T-helper 1 cell (primary cell): ENCODE measurements at regions not wholly inside any gene's neighbourhood (a gene's known extent, or its start where the extent isn't known, plus 50 kb on each side); places are given as distances from the start of the nearest gene placed in this dataset.

Source experiments
- DNase-seq, 5 donors: peaks; one replicate each; pipeline ENCODE4 v3.0.0-alpha.2; 2012 to 2020

DNA sequence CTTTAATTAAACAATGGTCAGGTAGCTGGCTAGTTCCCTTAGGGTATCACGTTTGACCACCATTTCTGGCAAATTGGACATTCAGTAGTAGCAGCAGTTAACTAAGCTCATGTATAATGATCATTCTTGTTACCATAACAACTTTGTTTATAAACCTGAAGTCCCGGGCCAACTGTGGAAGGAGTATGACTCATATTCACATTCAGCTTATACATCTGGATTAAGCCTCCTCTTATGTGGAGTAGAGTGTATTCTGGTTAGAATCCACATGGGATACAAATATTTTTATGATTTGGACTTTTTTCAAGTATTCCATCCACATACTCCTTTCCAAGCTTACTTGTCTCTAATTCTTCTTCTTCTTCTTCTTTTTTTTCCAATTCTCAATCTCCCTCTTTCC is 70.3 kb upstream of the ZSWIM2 start:
- no peak for DNase-seq

DNA sequence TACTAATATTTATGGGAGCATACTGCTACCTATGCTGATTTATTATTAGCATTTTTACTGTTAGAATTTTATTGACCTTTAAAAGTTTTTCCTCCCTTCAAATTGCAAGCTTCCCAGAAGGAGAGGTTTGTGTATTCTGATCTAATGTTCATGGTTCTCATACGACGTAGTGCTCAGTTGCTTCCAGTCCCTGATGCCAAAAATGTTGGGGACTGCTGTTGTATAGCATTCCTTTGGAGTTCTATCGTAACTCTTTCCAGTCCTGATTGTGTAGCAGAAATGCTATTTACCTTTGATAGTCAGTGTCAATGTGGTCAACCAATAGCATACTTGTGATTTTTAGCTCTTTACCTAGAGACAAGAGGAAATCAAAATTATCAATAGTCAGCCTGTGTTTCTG is 69.5 kb upstream of the ZSWIM2 start:
- DNase-seq: no peak

DNA sequence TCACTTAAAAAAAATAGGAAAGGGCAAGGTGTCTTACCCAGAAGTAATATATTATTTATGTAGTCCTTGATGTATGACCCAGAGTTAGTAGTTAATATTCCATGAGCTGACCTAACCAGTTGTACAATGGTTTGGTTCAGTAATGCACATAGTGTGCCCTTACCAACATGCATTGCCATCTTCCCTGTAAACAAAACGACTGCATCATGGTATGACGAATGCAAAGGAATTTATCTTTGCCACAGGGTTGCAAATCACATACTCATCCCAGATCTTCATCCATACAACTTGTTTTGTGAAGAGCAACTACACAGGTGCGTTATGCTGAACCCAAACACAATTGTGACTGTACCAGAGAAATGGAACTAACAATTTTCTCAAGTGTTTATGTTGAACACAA is 68.9 kb upstream of the ZSWIM2 start:
- DNase-seq: no peak

DNA sequence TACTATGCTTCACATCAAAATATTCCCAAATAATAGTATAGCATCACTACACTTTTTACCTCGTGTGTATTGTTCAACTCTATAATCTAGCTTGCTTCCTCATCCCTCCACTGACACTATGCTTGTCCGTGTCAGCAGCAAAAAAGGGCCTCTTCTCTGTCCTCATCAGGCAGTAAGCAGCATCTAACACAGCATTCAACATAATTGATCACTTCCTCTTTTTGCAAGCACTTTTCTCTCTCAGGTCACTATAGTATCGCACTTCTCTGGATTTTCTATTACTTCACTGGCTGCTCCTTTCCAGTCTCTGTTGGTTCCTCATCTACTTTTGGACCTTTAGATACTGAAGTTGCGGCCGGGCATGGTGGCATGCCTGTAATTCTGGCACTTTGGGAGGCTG is 64.9 kb upstream of the ZSWIM2 start:
- DNase-seq: no peak

DNA sequence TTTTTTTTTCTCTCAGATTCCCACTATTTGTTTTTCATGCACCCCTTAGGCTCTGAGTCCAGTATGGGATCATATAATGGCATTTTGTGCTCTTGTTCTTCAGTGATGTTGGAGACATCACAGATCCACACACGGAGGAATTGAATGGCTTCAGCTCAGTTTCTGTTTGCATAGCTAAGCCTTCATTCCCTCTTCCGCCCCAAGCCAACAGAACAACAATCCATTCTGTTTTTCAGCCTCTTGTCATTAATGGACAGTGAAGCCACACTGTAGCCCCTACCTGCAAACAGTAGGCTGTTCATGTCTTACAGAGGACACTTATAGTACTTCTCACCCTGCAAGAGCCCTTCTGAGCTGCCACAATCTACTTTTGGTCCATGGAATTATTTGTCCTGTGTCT is 64.0 kb upstream of the ZSWIM2 start:
- no peak for DNase-seq

DNA sequence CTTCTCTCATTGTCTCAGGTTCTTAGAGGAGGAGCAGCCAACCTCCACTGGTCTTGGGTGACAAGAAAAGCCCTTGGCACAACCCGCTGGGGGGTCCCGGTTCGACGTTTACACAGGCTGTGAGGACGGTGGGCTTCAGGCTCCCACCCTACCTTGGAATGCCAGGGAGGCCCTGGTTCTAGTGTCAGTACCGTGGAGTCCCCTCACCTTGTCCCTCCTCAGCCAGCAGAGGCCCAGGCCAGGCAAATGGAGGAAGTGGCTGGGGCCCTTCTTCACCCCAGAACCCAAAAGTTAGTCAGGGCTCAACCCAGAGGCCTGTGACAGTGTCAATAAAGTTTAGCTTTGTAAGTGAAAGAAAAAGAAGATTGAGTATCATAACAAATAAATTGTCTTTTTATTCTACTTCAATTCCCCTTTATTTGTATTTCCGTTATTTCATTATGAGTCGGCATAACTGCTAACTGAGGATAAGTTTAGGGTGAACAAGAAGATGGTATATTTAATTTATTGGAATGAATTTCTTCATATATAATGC is 62.6 kb upstream of the ZSWIM2 start:
- no peak for DNase-seq

DNA sequence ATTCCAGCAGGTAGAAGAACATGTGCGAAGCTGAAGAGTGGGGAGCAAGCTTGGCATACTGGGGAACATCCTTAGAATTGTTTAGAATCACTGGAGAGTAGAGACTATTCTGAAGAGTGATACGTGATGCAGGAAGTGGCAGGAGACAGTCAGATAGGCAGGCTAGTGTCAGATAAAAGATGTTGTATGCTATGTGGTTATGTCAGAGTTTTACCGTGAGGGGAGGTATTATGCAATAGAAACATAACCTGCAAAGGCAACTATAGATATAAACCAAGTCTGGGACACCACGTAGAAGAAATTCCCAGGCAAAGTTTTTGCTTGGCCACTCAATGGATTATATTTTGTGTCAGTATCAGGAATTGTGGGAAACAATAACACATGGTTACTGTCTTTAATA is 62.0 kb upstream of the ZSWIM2 start:
- DNase-seq: no peak

DNA sequence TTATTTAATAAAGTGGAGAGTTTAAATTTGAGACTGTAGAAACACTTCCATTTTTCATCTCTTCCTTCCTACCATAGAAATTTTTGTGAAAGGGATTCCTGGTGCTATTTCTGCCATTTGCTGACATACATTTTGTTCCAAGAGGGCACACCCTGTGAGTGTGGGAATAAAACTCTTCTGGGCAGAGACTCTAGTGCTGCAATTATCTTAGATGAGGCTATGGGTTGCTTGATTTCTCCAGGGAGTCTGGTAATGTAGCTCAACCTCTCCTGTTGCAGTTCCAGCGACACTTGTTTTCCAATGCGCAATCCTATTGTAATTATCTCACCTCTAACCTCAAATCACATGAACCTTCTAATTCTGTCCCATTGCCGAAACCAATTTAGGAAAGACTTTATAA is 60.1 kb upstream of the ZSWIM2 start:
- DNase-seq: no peak

DNA sequence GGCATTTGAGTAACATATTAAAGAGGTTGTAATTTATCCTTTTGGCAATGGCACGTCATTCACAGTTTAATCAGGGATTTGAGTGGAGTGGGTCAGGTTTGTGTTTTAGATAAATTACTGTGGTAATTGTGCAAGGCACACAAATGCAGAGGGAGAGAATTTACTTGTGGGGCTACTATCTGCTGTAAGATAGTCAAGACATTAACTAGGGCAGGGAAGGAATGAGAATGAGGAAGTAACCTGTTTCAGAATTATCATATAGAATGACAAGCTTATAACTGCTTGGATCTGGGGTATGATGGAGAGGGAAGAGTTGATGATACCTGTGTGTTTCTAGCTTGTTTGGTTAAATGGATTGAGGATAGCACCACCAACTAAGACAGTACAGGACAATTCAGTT is 58.9 kb upstream of the ZSWIM2 start:
- no peak for DNase-seq

DNA sequence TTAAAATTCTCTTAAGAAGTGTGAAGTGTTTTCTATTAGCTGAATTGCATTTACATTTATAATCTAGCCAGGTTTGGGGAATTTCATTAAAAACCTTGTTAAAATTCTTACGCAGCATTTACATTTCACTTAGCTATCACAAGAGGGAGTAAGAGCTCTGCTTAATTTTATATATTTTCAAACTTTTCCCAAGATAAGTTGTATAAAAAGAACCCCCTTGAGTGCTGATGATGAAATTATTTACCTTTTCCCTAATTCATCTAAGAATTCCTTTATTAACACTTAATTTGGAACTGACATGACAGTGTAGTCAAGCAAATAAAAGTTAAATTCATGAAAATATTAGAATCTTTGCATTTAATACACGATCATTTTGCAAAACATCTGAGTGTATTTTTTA is 54.2 kb upstream of the ZSWIM2 start:
- no peak for DNase-seq
